Common myeloid progenitor, CD34-positive (primary cell): ENCODE measurements at regions not wholly inside any gene's neighbourhood (a gene's known extent, or its start where the extent isn't known, plus 50 kb on each side); places are given as distances from the start of the nearest gene placed in this dataset.

Experiments
- CTCF ChIA-PET: fragments of 350-600 bp; sonication (Branson Sonifier 250); formaldehyde crosslinking; loops from one replicate; lab custom pipeline; 2021; ENCODE audit warnings: antibody characterized with exemption; lab: Charles Lee
- POLR2A ChIA-PET: fragments of 350-600 bp; sonication (Branson Sonifier 250); formaldehyde crosslinking; loops from one replicate; lab custom pipeline; 2021; ENCODE audit warnings: antibody characterized with exemption; lab: Charles Lee
- DNase-seq, 3 donors: peaks; one replicate each; pipeline versions ENCODE4 v3.0.0 to v3.0.0-alpha.2; 2013
- H3K27ac ChIP-seq, 2 experiments: 1 replicate in 1 of 2; 2 replicates in 1 of 2; pipeline ENCODE4 v1.7.0; 2013; ENCODE audit warnings: inconsistent platforms in 2 of 2, low read length in 2 of 2, mild to moderate bottlenecking in 2 of 2, low read depth in 1 of 2, moderate library complexity in 1 of 2; ENCODE audit not compliant: severe bottlenecking in 2 of 2, insufficient read depth in 1 of 2, poor library complexity in 1 of 2
- H3K27me3 ChIP-seq, 5 experiments: replicated peaks in 2 of 5; 1 replicate in 3 of 5; 2 replicates in 2 of 5; pipeline versions ENCODE4 v1.6.1 to v1.7.0; 2013; ENCODE audit warnings: low read length in 4 of 5, mild to moderate bottlenecking in 2 of 5, moderate library complexity in 2 of 5, inconsistent platforms in 1 of 5; ENCODE audit not compliant: insufficient read depth in 5 of 5, control insufficient read depth in 4 of 5
- H3K36me3 ChIP-seq, 4 experiments: 1 replicate in 2 of 4; 2 replicates in 2 of 4; pipeline versions ENCODE4 v1.6.1 to v1.7.0; 2013; ENCODE audit warnings: low read length in 3 of 4, control low read depth in 1 of 4, mild to moderate bottlenecking in 1 of 4; ENCODE audit not compliant: control insufficient read depth in 4 of 4, insufficient read depth in 4 of 4
- H3K4me1 ChIP-seq, 4 experiments: 1 replicate in 3 of 4; 2 replicates in 1 of 4; pipeline versions ENCODE4 v1.6.1 to v1.7.1; 2013; ENCODE audit warnings: low read length in 3 of 4, mild to moderate bottlenecking in 3 of 4, control low read depth in 1 of 4, inconsistent platforms in 1 of 4, moderate library complexity in 1 of 4; ENCODE audit not compliant: control insufficient read depth in 4 of 4, insufficient read depth in 4 of 4; ENCODE audit errors: control extremely low read depth in 1 of 4
- H3K4me3 ChIP-seq, 7 experiments: 1 replicate in 4 of 7; 2 replicates in 3 of 7; pipeline versions ENCODE4 v1.5.1 to v1.7.0; 2013; ENCODE audit warnings: mild to moderate bottlenecking in 7 of 7, low read length in 6 of 7, moderate library complexity in 6 of 7, inconsistent platforms in 2 of 7, low read depth in 2 of 7, control low read depth in 1 of 7; ENCODE audit not compliant: insufficient read depth in 4 of 7, control insufficient read depth in 1 of 7; ENCODE audit errors: extremely low read depth in 1 of 7
- H3K9me3 ChIP-seq, 5 experiments: 1 replicate in 4 of 5; 2 replicates in 1 of 5; pipeline versions ENCODE4 v1.6.1 to v1.7.1; 2013; ENCODE audit warnings: low read length in 4 of 5, mild to moderate bottlenecking in 2 of 5, inconsistent platforms in 1 of 5, low read depth in 1 of 5, moderate library complexity in 1 of 5; ENCODE audit not compliant: control insufficient read depth in 4 of 5, insufficient read depth in 2 of 5; ENCODE audit errors: control extremely low read depth in 1 of 5
- WGBS: methylation state at CpG from one replicate; pipeline ENCODE4 v1.1.5; 2013; ENCODE audit not compliant: insufficient coverage; 5-methylcytosine and 5-hydroxymethylcytosine counted together

DNA sequence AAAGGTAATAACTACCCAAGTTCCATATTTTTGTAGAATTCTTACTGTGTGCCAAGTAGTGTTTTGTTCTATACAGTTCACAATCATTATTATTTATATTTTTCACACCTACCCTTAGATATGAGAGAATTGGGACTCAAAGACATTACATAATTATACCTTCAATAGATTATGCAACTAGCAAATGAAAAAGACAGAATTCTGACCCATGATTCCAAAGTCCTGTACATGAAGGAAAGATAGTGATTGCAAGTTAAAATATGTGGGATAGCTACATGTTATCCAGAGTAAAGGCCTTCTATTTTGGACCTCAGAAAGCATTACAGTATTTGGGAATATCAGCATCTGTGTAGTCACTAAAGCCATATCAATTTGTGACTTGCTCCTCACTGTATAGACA is 581.0 kb downstream of the ELAVL2 start:
- Histone ChIP-seq H3K9me3 (no peaks in the 10 kb centered on the region), H3K27me3 (no peaks in the 10 kb centered on the region), H3K27ac (no peak overlapping the region), H3K36me3 (no peaks in the 10 kb centered on the region), H3K4me3 (no peak overlapping the region), H3K4me1 (no peaks in the 10 kb centered on the region)
- POLR2A ChIA-PET = no interaction called here
- DNase-seq = no peak
- CTCF ChIA-PET = no interaction called here

DNA sequence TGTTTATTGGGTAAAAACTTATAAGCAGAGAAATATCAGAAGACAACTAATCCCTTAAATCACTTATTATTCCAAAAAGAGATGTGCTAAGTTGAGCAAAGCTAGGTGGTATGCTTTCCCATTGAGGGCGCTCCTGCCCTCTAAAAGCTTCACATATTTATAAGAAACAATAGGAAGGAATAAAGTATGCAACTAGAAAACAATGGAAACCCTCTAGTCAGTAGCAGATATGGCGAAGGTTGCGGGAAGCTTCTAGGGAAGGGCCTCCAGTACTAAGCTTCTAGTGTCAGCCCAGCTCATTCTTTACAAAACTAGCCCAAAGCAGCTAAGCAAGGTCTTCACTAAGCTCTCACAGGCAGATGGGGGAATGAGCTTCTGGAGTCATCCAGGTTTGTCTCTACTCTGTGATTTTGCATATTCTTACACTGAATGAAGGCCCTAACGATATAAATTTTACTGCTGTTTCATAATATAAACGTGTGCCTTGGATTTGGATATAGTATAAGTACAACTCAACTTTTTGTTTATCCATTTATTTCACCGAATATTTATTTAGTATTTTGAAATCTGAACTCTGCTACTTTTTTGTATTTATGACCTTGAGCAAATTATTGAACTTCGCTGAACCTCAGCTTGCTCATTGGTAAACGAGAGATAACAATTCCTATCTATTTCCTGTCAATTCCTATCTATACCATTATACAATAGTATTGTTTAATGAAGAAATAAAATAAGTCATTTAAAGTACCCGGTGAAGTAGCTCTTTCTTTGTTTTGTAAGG is 571.4 kb downstream of the ELAVL2 start:
- Histone ChIP-seq H3K36me3 (no peaks in the 10 kb centered on the region), H3K27ac (no peak overlapping the region), H3K27me3 (no peaks in the 10 kb centered on the region), H3K4me1 (no peaks in the 10 kb centered on the region), H3K4me3 (no peak overlapping the region), H3K9me3 (no peaks in the 10 kb centered on the region)
- WGBS = 90% methylated on average over 2 of the region's 9 CpGs
- DNase-seq = no peak
- ChIA-PET CTCF (interaction anchor here (0.6 kb wide), 1 partner anchor 43 kb away, joined by 3 read pairs; no protein-coding TSS in a partner anchor), POLR2A (no interaction called here)

GRCh38 chr9:23255346-23255745 is 570.7 kb downstream of the ELAVL2 start:
- ChIA-PET CTCF (interaction anchor here (0.6 kb wide), 1 partner anchor 43 kb away, joined by 3 read pairs; no protein-coding TSS in a partner anchor), POLR2A (no interaction called here)
- Histone ChIP-seq H3K4me1 (no peaks in the 10 kb centered on the region), H3K27me3 (no peaks in the 10 kb centered on the region), H3K36me3 (no peaks in the 10 kb centered on the region), H3K9me3 (no peaks in the 10 kb centered on the region), H3K4me3 (no peak overlapping the region), H3K27ac (no peak overlapping the region)
- 100% methylated on average over 1 of the region's 3 CpGs for WGBS
- no peak for DNase-seq

DNA sequence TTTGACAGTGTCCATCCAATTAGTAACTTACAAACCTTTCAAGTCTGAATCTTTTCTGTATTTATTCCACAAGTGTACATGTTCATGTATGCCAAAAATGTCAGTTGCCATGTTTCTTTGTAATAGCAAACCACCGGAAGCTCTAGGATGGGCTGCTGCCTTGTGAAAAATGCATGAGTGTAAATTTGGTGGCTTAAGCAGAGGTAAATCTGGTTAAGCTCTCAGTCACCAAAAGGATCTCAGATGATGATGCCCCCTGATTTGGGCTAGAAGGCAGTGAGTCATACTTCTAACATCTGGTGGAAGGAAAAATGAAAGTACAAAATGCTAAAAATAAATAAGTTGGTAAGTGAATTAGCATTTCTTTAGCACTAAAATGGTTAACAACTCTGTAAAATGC is 567.5 kb downstream of the ELAVL2 start:
- no peak overlapping the region for H3K4me3 ChIP-seq
- POLR2A ChIA-PET = no interaction called here
- H3K9me3 ChIP-seq = no peaks in the 10 kb centered on the region
- H3K27ac ChIP-seq = no peak overlapping the region
- no peak for DNase-seq
- CTCF ChIA-PET = no interaction called here
- no peaks in the 10 kb centered on the region for H3K36me3 ChIP-seq
- no peaks in the 10 kb centered on the region for H3K27me3 ChIP-seq
- 90% methylated on average over 1 of the region's 1 CpG for WGBS
- no peaks in the 10 kb centered on the region for H3K4me1 ChIP-seq

DNA sequence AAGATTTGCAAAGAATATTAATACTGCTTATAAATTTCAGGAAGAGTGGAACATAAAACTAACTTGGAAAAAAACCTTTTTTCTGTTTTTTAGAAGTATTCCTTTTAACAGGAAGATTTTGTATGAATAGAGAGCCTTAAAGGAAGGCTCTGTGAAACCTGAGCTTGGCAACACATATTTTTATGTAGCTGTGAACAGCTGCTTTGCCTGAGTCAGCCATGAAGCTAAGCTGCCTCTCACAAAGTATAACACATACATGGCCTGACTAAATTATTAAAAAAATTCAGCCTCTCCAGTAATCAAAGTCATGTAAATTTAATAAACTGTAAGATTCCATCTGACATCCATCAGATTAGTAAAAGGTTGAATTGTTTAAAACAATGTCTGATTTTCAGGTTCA is 547.5 kb downstream of the ELAVL2 start:
- no peaks in the 10 kb centered on the region for H3K36me3 ChIP-seq
- ChIA-PET POLR2A (no interaction called here), CTCF (interaction anchor here (1.2 kb wide), 1 partner anchor 10 kb away, joined by 3 read pairs; no protein-coding TSS in a partner anchor)
- H3K4me3 ChIP-seq = no peak overlapping the region
- DNase-seq = no peak
- H3K27me3 ChIP-seq = no peaks in the 10 kb centered on the region
- no peak overlapping the region for H3K27ac ChIP-seq
- H3K4me1 ChIP-seq = no peaks in the 10 kb centered on the region
- no peaks in the 10 kb centered on the region for H3K9me3 ChIP-seq

- ChIA-PET CTCF (no interaction called here), POLR2A (no interaction called here)
- H3K4me3 ChIP-seq = no peak overlapping the region
- H3K27me3 ChIP-seq = no peaks in the 10 kb centered on the region
- H3K27ac ChIP-seq = no peak overlapping the region
- H3K9me3 ChIP-seq = no peaks in the 10 kb centered on the region
- no peaks in the 10 kb centered on the region for H3K36me3 ChIP-seq
- no CpG with 5 or more reads among the region's 1 CpG for WGBS
- no peaks in the 10 kb centered on the region for H3K4me1 ChIP-seq
- DNase-seq = no peak
These were observed 538.6 kb downstream of the ELAVL2 start for GRCh38 chr9:23287390-23287789.

DNA sequence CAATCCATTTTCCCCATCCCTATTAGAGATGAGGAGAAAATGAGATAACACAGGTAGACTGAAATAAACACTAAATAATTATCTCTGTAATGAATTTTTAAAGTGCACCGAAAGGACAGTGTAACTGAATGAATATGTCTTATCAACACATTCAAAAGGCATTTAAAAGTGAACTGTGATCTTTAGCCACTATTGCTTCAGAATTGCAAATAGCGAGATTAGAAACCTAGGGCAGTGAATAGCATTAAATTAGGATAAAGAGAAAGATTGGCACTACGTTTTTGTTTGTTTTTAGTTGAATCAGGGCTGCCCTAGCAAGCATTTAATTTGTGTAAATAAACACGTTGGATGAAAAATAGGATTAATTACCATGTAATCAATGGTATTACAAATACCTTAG is 537.5 kb downstream of the ELAVL2 start:
- 100% methylated on average over 1 of the region's 4 CpGs for WGBS
- no peak for DNase-seq
- Histone ChIP-seq H3K4me3 (no peak overlapping the region), H3K4me1 (no peaks in the 10 kb centered on the region), H3K27me3 (no peaks in the 10 kb centered on the region), H3K27ac (no peak overlapping the region), H3K9me3 (no peaks in the 10 kb centered on the region), H3K36me3 (no peaks in the 10 kb centered on the region)
- POLR2A ChIA-PET = no interaction called here
- CTCF ChIA-PET = no interaction called here
